Nucleus accumbens (tissue), 56 donors: ENCODE measurements at regions not wholly inside any gene's neighbourhood (a gene's known extent, or its start where the extent isn't known, plus 50 kb on each side); places are given as distances from the start of the nearest gene placed in this dataset.
"Not testable (repeated sequence)": the region's sequence is repeated elsewhere in the genome, so short reads cannot be mapped to it uniquely, and the experiment has no call there.

Experiments used
- DNase-seq, 56 donors: peaks; one replicate each; lab custom pipeline; 2025; lab: John Stamatoyannopoulos, UW

DNA sequence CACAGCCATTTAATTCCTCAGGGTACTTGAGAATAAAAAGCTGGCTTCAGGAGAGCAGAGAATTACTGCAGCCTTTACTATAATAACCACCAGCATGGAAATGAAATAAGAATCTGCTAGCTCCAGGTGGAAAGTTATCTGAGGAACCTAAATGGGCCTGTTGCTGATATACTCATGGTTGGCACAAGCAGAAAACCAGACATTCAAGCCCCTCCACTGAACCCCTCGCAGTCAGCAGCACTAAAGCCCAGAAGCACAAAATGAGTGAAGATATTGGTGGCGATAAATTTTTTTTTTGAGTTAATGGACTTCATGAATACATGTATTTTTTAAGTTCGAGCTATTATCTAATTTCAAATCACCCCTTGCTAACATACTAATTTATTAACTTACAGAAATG is 303.9 kb upstream of the NRP1 start:
- DNase-seq, result no peak

DNA sequence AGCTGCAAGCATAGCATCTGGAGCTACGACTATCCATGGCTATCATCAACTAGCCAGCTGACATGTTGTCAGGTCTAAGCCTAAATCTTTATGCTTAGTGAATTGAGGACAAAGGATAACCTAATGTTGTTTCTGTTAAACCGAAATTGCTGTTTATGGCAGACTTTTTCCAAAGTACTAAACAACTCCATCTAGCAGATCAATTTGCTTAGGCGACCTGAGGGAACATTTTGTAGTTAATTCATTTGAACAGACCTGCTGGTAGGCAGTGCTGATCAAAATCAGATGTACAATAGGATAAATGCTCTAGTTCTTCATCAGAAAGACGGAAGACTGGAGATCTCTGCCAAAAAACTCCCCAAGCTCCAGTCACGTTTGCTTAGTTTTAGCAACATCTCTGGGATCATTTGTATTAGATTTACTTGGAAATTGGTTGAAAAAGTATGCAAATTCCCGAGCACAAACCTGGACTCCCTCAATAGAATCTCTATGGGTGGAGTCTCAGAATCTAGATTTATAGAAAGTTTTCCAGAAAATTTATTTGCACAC is 301.6 kb upstream of the NRP1 start:
- DNase-seq, result no peak

DNA sequence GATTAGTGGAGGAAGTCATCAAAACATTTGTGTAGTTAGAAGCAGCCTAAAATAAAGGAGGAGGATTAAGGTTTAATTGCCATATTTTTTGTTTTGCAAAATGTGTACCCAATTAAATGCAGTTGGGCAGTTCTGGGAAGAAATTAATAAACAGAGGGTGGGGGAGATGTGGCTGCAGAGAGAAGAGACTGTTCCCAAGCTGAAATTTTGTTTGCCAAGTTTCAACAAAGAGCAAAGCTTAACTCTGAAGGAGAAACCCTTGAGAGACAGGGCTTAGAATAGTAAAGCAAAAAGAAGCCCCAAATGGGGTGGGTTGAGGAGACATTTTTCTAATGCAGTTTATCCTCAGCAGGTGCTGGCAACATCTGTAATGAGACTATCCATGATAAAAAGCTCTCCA is 298.0 kb upstream of the NRP1 start:
- DNase-seq, result peak in 1 of 56 donors; percentile 1

DNA sequence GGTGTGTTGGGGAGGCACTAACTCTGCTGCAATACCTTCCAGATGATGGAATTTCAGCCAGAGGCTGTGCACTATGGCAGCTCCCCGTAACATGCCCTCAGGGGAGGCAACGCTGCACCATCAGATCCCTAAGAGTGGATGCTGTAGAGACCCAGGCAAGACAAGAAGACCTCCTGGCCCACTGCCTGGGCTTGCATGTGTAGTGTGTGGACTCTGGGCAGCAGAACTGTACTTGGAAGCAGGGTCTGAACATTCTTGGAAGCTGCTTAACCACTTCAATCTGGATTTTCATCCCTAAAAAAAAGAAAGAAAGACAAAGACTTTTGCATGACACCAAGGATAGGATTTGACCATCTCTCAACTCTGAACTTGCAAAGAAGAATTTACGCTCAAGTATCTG is 297.5 kb upstream of the NRP1 start:
- peak in 6 of 56 donors; percentile 0 to 9 (median 6) for DNase-seq

DNA sequence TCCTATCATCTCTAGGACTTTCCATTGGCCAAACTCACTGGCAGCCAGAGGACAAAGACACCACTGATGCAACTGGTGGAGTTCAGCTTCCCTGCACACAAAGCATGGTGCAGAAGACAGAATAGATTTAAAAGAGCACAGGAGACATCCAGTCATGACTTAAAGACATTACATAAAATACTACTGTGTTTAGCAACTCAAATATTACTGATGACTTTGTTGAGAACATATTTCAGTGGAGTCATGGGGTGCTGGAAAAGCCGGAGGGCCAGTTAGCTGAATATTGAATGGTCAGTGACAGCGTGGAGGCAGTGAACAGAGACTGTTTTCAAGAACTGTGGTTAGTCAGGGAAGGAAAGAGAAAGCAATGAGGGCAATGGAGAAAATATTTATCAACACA is 296.3 kb upstream of the NRP1 start:
- DNase-seq, result no peak

DNA sequence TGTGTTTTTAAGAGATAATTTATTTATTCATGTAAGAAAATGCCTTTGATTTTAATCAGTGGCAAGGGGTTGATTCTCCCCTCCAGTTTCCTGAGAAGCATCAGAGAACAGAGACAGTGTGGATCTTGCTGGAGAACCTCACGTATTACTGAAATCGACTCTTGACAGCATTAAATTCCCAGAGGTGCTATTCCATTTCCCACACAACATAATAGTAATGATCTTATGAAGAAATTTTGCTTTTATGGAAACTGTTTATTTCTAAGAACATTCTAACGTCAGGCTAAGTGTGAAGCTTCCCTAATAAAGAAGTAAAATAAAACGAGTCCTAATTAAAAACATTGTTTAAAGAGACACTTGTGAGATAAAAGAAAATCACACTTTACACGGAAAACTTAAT is 293.1 kb upstream of the NRP1 start:
- no peak for DNase-seq

DNA sequence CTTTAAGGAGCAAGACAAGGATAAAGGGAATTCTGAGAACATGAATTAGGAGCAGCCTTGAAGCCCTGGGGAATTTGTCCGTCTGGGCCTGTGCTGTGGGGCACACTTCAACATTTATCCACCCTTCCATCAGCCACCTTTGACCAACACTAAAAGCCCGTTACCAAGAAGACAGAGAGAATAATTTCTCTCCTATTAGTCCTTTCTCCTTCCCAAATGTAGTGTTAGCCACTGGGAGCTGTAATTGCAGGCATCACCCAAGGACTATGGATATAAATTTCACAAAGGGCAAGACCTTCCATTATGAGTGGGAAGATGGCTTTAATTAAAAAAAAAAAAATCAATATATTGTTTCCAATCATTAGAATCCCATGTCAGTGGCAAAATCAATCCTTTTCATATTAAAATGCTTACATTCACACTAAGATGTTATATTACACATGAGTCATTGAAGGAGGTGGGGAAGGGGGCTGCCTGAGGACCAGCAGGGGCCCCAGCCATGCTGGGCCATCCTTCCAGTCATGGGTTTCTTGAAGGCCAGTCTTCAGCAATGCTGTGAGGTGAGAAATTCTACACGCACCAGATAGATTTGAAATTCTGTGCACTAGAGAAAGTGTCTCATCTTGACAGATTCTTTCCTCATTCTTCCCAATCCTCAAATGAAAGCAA is 292.5 kb upstream of the NRP1 start:
- no peak for DNase-seq

DNA sequence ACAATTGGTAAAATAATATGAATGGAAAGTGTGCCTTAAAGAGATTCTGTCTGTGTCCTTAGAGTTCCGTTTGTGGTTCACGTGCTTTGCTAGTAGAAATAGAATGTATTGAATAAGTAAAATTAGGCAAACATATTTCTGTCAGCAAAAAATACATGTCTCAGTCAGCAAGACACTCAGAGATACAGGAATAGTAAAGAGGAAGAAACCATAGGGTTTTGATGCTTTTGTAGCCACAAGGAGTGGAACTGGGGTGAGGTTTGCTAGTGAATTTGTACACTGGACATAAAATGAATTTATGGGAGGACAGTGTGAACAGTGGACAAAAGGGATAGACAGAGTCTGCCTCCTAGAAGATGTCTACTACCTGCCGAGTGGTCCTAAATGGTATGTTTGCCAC is 289.2 kb upstream of the NRP1 start:
- DNase-seq, result no peak

DNA sequence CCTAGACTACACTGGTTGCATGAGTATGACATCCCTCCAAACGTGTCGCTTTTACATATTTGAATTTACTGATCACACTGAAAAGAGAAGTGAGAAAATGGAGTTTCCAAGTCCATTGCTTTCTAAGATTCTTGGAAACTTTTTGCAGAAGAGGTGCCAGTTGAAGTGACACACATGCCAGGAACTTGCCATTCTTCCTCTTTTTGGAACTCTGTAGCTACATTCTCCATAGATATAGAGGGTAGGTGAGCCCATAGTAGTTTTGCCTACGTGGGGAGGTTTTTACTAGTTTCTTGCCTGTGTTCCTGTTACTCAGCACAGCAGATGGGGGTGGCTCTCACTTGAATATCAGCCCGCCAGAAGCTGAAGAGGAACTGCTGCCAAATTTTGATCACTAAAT is 286.6 kb upstream of the NRP1 start:
- peak in 19 of 56 donors; percentile 1 to 58 (median 9) for DNase-seq

DNA sequence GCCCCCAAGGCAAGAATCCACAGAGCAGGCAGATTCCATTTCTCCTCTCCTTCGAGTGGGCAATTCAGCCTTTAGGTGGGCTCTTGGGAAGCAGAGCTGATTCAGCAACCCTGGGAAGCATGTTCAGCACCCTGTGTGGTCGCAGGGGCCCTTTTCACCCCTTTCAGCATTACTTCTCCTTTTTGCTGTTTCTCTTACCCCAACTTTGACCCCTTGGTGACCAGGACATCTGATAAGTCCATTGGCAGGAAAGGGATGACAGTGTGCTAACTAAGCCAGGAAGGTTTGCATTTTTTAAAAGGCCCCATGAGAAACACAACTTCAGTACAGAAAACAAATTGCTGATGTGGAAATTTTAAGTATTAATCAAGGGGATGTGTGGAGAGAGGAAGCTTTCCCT is 283.7 kb upstream of the NRP1 start:
- no peak for DNase-seq

DNA sequence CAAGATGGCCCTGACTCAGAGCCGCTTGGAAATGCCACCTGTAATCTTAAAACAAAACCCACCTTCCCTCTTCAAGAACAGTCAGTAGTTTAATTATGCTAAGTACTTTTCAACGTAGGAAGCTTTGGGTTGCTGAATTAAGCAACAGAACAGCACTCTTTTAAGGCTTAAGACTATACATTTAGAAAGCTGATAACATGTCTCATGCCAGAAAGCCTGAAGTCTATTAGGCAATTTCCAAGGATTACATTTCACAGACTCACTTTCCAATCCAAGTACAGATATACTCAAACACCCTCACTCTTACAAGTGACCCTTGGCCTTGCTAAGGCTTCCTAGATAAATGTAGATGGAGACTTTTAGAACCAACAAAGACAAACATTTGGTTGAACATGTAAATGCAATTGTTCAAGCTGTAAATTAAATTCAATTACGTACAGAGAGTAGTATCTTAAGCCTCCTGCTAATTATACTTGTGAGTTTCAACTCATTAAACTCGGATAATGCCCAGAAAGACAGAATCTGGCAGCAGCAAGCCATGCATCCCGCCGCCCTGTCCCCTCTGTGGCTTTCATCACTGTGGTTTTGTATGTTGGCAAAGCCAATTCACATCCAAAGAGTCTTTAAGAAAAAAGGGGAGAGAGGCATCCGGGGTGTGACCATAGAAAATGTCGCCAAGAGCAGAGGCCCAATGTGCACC is 283.1 kb upstream of the NRP1 start:
- no peak for DNase-seq

DNA sequence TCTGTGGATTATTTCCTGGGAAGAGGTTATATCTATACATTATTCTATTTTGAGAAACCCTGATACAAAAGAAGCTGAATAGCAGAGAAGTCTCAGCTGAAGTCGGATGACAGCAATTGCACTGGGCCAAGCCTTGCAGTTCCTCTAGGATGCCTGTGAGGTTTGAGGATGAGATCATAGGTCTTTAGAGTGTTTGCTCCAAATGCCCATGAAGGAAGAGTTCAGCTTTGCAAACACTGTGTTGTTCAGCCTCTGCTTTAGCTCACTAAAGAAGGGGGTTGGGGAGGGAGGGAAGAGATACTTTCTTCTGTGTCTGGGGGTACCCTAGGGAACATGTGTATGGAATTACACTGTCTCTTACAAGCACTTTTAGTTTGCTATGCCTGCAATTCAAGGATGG is 282.5 kb upstream of the NRP1 start:
- no peak for DNase-seq

DNA sequence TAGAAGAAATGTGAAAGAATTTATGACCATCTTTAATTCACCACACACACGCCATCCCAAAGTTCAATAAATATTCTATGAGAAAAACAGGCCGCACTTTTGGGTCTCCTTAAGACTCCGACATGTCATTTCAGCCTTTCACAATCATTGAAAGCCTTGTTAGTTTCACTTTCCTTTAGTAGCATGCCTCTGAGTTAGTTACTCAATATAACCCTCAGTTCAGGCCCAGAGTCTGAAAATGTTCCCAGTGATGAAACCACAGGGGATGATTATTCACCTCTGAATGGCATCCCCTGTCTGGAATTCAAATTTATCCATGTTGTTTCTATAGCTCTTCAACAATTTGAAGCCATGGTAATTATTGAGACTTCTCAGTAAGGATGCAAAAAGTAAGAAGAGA is 278.1 kb upstream of the NRP1 start:
- no peak for DNase-seq

DNA sequence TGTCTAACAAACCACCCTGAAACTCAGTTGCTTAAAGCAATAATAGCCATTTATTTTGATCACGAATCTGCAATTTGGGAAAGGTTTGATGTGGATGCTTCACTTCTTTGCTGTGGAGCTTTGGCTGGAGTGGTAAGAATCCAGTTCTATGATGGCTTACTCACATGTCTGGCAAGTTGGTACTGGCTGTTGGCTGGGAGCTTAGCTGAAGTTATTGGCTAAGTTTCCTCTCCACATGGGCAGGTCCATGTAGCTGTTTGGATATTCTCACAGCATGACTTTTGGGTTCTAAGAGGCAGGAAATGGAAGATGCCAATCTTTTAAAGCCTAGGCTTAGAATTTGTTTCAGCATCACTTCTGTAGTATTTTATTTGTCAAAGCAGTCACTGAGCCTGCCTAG is 277.6 kb upstream of the NRP1 start:
- no peak for DNase-seq

DNA sequence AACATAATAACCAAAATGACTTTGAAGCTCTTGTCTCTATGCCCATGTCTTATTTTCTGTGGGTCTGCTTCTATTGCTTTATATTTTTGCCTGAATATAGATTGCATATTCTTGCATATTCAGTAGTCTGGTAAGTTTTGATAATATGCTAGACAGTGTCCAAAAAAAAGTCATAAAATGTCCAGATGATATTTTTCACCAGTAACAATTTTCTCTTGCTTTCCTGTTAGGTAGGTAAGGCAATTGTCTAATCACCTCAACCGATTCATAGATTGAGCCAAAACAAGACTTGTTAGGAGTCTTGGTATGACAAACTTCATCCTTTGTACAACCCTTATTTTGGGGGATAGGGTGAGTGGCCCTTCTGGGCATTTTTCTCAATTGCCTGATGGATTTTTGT is 277.0 kb upstream of the NRP1 start:
- no peak for DNase-seq

DNA sequence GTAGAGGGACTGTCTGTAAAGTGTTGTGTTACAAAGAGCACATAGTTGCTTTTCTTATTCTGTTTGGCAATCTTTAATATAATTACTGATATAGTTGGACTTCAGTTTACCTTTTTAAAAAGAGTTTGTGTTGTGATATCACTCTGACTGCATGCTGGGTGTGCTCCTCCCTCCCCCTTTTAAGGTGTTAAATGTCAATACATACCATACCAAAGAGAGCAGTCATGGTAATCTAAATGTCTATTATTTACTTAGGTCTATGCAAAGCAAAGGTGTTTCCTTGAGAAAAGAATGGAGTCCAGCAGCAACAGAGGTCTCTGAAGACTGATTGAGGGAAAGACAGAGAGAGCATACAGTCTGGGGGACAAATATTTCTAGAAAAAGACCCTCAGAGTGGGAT is 275.1 kb upstream of the NRP1 start:
- DNase-seq, result no peak

DNA sequence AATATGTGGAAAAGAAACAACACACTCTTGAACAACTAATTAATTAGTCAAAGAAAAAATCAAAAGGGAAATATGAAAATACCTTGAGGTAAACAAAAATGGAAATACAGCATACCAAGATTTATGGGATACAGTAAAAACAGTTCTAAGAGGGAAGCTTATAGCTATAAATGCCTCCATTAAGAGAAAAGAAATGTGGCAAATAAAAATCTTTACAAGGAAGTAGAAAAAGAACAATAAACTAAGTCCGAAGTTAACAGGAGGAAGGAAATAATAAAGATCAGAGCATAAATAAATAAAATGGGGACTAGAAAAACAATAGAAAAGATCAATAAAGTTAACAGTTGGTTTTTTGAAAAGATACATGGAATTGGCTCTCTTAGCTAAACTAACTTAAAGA is 267.8 kb upstream of the NRP1 start:
- DNase-seq, result no peak

DNA sequence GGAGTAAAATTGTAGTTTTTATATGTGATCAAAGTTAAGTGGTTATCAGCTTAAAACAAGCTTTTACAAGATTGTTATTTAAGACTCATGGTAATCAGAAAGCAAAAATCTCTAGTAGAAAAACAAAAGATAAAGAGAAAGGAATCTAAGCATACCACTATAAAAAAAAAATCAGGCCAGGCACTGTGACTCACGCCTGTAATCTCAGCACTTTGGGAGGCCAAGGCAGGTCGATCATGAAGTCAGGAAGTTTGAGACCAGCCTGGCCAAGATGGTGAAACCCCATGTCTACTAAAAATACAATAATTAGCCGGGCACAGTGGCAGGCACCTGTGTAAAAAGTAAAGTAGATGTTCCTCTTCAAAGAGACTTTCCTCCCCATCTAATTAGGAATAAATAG is 265.9 kb upstream of the NRP1 start:
- DNase-seq, result no peak

DNA sequence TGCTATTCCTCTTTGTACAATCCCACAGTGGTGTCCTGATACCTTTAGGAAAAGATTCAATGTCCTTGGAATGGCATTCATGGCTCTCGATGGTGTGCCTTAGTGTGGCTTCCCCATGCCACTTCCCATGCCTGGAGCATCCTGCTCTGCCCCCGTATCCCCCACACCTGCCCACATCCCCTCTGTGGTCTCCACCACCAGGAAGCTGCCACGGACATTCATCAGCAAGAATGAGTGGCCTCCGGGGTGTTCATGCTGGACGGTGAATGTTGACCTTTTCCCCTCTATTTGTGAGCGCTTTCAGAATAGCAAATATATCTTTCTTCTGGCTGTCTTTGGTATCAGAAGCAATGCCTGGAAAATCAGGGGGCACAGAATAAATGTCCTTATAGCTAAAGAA is 262.0 kb upstream of the NRP1 start:
- no peak for DNase-seq

DNA sequence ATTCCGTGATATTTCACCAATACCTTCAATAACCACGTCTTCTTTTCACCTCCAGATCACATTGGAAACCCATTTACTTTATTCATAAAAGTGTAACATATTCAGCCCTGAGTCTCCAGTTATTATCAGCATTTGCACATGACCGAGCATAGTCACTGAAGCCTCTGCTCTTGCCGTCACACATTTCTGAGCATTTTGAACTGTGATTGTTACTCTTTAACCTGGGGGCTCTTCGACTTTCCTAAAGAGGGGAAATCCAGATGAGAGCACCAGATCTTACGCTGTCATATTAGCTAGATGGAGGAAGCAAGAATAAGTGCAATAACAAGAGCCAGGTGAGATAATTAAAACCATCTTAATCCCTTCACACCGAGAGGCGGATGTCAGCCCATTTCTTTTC is 260.0 kb upstream of the NRP1 start:
- no peak for DNase-seq

DNA sequence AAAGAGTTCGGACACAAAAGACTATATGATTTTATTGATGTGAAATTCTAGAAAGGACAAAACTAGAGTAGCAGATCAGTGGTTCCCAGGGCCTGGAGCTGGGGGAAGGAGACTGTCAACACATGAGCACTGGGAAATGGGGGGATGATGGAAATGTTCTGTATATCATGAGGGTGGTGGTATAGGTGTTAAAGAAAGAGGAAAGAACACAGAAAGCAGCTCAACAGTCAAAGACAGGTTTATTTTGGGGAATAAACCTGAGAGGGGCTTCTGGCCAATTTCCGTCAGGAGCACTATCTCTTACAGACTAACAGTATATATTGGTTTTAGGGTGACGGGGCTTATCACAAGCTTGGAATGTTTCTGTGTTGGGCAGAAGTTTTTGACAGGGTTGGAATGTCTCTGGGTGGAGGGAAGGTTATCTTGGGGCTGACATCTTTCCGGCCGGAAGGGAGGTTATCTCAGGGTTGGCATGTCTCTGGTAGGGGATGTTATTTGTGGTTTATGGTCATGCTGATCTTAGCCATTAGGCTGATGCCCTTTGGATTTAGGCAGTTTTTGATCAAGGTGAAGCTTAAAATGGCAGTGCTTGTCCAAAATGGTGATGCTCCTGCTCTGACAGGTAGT is 254.6 kb upstream of the NRP1 start:
- no peak for DNase-seq

DNA sequence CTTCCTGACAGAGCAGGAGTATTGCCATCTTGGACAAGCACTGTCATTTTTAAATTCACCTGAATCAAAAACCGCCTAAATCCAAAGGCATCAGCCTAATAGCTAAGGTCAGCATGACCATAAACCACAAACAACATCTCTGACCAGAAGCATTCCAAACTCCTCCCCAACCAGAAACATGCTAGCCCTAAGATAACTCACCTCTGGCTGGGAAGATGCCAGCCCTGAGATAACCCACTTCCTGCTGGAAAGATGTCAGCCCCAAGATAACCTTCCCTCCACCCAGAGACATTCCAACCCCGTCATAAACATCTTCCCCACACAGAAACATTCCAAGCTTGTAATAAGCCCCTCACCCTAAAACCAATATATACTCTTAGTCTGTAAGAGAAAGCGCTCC is 250.1 kb upstream of the NRP1 start:
- DNase-seq, result not testable (repeated sequence)
